NCI-H146 (cell line): ENCODE measurements at regions not wholly inside any gene's neighbourhood (a gene's known extent, or its start where the extent isn't known, plus 50 kb on each side); places are given as distances from the start of the nearest gene placed in this dataset.

Source experiments
- DNase-seq: peaks from one replicate; lab custom pipeline; 2025; lab: John Stamatoyannopoulos, UW

DNA sequence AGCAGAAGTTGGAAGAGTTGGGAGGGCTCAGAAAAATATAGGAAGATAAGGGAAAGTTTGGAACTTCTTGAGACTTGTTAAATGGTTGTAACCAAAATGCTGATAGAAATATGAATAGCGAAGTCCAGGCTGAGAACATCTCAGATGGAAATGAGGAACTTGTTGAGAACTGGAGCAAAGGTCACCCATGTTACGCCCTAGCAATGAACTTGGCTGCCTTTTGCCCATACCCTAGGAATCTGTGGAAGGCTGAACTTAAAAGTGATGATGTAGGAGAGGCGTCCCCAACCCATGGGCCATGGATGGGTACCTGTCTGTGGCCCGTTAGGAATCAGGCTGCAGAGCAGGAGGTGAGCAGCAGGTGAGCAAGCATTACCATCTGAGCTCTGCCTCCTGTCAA, 347.8 kb downstream of the ARL4A start:
- DNase-seq = no peak

DNA sequence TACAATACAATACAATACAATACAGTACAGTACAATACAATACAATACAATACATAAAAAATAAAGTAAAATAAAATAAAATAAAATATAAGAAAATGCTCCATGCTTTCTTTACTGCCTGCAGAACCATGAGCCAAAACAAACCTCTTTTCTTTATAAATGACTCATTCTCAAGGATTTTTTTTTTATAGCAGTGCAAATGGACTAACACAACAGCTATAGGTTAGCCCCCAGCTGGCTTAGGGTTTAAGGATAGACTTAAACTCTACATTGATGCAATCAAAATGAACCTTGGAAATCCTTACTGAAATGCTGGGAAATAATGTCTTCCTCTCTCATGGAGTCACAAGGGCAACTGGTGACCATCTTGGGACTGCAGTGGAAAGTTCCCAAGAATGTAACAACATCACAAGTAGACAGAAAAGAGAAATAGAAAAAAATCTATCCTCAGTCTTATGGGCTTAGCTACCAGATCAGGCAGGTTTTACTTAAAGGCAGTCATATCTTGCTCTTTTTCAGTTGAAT, 348.9 kb downstream of the ARL4A start:
- DNase-seq = no peak

DNA sequence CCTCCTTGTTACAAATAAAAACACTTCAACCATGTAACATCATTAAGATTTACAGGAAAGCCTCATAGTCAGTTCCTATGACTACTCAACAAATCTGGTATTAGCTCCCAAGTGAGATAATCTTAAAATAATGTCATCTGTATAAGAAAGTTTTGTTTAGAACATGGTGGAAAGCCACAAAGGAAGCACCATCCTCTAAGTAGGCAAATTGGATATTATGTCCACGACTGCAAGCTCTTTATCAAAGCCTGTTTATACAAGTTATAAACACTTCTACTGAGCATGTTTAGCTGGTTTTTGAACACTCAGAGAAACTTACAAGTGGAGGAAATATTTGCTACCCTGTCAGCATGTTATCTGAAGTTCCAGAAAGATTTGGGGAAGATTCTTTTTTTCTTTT, 349.8 kb downstream of the ARL4A start:
- DNase-seq = no peak

DNA sequence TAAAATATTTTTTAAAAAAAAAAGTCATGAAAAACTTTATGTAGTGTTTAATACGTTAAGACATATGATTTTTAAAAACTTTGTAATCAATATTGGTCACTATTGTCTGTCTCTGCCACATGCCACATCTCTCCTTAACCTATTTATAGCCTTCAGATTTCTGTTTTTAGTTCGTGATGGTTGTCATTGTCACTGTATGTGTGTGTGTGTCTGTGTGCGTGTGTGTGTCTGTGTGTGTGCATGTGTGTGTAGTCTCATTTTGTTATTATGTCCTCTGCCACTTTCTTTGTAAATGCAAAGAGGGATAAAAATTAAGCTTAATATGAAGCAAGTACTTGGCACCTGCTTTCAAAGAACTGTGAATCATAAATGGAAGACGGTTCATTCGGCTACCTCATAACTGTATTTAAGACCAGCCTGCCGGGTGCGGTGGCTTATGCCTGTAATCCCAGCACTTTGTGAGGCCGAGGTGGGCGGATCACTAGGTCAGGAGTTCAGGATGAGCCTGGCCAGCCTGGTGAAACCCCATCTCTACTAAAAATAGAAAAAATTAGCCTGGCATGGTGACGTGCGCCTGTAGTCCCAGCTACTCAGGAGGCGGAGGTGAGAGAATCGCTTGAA, 354.0 kb downstream of the ARL4A start:
- no peak for DNase-seq

DNA sequence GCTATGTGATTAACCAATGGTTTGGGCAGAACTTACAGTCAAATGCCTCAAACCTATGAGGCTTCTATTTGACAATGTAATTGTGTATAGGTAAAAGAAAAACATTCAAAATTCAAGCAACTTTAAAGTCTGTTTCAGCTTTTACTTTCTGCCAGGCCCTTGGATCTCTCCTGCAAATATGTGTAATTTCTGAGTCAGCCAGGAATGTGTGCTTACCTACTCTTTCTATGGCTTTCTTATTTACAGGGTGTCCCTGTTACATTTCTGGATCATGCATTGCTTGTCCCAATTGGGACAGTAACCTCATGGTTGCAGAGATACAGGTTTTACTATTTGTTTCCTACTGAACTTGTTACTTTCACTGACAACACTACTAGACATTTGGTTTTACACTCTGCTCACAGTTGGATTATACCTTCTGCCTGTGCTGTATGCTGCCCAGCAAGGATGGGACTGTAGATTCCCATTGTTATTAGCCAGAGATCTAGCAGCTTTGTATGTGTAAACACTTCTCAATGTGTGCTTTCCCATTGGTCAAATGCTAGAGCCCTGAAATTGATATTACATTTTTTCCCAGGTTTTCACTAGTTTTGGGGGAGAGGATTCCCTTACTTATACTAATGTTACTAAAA, 355.3 kb downstream of the ARL4A start:
- no peak for DNase-seq

DNA sequence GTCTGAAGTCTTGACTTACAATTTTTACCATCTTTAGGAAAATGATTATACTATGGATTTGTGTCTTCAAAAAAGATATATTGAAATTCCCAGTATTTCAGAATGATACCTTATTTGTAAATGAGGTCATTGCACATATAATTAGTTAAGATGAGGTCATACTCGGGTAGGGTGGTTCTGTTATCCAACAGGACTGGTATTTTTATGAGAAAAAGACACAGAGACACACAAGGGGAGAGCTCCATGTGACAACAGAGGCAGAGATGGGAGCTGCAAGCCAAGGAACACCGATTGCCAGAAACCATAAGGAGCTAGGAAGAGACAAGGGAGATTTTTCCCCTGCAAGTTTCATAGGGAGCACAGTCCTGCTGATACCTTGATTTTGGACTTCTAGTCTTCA, 356.9 kb downstream of the ARL4A start:
- DNase-seq = no peak

DNA sequence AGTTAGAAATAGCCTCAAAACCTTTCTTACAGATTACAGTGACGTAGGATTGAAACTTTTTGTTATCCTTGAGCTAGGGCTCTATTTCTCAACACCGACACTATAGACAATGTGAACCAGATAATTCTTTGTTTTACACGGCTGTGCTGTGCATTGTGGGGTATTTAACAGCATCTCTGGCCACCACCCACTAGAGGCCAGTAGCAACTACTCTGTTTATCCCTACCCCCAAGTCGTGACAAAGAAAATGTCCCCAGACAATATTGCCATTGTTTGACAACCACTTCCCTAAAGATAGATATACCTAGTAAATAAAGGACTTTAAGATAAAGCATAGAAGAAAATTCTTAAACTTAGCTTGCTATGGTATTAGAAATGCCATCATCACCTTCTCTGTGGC, 359.6 kb downstream of the ARL4A start:
- no peak for DNase-seq

DNA sequence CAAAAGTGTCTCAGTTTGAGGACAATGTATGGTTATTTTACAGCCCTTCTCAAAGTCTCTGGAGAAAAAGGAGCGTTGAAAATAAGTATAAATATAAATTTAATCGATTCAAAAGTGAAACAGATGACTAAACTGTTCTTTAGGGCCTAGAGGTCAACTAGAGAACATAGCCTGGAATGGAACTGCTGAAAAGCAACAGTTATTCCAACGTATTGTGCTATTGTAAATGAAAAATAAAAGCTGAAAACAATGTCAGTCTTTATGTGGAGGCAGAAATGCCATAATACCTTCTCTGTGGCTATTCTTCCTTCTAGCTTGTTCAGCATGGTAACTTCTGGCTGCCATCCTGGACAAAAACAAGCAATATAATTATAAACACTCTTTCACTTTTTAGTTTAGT, 362.5 kb downstream of the ARL4A start:
- no peak for DNase-seq

DNA sequence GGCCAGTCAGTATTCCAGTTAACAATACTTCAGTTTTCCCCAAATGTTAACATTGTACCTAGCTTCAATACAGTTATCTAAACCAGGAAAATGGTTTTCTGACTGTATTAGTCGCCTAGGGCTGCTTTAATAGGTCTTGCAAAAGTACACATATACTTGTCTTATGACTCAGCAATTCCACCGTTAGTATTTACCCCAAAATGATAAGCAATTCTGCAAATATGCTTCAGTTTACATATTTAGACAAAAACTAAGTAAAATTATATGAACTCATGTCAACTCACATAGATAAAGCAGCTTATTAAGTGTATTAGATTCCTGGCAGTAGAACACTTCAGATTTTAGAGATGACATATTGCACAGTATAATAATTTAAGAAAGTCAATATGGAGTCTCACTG, 363.3 kb downstream of the ARL4A start:
- DNase-seq = no peak

DNA sequence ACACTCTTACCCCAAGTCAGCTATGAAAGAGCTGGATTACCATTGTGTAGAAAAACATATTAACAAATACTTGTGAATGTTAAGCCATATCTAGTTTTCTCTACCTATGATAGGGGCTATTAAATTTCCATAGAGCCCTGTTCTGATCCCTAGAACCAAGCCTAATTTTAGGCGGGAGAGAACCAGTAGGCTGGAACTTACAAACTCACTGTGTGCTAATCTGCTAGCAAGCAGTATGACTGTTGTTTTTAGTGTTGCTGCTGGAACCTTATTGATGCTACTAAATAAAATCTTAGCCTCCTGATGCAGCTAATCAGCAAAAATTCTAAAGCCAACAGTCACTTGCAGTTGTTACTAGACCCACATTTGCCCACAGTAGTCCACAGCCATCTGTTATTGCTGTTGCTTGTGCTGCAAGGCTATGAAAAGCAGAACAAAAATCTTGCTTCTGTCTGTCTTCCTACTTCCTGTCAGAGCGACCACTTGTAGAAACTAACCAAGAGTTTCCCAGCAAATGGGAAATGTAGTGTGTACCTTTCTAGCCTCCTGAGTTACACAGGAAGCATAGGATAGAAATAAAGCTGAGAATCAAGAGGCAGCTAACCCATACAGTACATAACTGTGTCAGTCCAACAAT, 368.4 kb downstream of the ARL4A start:
- no peak for DNase-seq

DNA sequence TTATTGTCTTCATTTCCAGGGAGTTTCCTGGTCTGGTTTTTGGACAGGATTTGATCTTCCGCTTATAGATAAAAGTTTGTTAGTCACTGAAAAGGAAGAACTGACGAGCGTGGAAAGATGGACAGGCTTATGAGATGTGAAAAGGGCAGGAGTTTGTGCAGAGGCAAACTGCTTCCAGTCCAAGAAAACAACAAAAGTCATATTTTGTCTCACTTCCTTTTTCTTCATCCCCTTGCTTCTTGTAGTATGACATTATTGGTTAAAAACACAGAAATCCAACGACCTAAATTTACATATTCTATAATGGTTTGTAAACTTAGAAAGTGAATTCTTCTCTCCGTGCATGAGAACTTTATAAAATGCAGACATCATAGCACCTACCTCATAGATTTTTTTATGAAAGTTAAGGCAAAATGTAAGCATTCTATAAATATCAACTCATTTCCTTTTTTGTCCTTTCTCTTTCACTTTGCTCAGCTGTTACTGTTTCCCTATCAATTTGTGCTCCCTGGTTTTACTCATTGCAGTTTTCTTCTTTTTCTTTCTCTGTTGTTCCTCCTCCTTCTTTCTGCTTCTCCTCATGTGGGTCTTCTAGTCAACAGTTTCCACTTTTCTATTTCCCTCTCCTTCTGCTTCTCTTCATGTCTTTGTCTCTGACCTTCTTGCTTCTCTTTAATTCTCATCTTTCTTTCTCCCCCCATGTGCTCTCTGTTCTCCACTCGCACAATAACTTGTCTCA, 370.2 kb downstream of the ARL4A start:
- DNase-seq = no peak

DNA sequence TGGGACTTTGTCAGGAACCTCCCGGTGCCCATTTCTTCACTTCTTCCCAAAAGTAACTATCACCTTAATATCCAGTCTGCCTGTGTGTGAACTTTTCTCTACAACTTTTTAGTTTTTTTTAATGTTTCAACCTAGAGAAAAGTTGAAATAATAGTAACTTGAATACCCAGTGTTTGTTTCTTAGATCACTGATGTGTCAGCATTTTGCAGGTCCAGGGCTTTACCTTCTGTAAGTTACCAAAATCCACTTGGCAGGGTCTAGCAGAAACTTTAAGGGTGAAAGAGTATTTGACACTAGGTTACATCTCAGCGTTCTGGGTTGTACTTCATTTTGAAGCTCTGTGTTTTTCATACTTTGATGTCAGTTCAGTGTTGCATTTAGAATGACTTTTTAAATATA, 372.7 kb downstream of the ARL4A start:
- no peak for DNase-seq

DNA sequence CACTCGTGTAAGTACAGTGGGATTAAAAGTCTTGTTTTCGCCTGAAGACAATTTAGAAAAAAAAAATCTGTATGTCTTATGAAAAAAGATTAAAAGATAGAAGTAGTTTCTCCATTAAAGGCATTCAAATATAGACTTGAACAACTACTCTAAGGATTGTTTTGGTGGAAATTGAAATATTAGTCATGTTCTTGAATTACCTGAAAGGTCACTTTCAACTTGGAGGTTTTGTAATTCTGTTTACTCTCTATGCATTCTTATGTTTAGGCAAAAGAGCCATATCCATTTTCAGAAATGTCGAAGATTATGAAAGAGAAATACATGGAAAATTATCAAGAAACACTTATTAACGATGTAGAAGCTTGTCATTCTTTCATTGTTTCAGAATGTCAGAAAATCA, 373.7 kb downstream of the ARL4A start:
- DNase-seq = no peak

DNA sequence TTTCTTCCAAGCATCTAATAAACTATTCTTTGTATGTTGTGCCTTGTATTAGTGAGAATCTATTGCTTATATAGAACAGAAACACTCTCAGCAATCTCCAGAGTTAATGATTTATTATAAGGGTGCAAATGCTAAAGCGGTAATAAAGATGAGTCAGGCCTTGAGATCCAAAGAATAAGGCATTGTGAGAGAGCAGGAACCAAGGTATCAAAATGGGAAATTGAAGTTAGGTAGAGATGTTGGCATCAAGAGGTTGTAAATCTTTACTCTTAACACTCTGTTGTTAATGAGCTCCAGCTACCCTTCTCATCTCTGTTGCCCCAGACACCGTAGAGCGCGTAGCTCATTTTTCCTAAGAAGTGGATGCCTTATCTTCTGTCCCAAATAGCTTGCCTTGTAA, 375.2 kb downstream of the ARL4A start:
- DNase-seq = no peak

DNA sequence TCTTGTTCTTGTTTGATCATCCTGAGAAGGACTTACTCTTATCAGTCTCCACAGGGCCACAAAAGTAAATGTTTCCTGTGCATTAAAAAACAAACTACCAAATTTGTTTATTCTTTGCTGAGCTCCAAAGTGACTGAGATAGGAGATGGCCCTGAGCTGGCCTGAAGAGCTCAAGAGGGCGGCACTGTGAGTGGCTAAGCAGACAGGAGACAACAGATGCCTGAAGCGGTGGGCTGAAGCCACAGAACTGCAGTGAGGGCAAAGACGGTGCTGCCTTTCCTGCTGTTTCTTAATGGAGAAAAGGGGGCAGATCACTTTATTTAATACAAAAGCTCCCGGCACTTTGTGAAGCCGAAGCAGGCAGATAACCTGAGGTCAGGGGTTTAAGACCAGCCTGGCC, 379.6 kb downstream of the ARL4A start:
- peak; percentile 0 for DNase-seq

DNA sequence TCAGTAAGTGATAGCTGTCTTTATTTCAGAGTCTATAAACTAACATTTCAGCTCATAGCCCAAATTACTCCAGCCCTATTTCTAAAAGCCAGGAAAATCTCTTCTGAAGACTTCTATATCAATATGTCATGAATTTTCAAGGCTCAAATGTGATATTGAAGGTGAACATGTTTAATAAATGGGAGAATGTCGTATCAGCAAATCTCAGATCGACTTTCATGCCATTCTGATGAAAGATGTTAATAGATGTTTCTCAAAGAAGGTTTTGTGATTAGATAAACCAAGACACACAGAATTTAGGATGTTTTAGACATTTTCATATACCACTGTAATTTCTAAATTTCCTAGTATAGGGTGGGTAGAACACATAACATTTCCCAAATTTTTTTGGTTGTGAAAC, 380.6 kb downstream of the ARL4A start:
- DNase-seq = no peak

DNA sequence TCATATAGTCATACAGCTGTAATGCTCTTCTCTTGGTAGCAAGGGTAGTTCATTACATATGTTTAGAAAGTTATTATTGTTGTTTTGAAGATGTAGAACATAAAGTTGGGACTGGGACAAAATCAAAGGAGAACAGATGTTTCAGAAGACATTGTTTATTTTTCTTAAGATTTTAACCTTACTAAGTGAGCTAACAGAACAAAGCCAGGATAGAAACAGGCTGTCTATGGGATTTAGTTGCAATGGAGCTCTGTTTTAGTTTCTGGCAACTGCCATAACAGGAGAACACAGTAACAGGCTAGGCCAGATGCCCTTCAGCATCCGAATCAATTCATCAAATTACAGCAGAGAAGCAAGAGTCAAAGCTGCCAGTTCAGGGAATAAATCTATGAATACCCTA, 382.4 kb downstream of the ARL4A start:
- DNase-seq = no peak

DNA sequence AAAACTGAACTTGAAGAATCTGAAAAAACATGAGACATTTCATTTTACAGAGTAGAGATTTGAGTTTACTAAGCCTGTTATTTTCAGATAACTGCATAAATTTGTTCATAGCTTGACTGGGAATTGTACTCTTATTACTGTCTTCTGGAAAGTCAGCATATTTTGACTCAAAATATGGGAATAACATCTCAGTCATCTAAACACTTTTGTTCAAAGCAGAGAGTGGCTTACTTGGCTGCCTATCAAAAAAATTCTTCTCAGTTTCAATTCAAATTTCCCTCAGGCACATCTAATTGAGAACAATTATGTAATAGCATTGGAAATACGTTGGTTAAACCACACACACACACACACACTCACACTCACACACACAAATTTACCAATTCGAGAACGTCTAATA, 384.6 kb downstream of the ARL4A start:
- peak; percentile 2 for DNase-seq

DNA sequence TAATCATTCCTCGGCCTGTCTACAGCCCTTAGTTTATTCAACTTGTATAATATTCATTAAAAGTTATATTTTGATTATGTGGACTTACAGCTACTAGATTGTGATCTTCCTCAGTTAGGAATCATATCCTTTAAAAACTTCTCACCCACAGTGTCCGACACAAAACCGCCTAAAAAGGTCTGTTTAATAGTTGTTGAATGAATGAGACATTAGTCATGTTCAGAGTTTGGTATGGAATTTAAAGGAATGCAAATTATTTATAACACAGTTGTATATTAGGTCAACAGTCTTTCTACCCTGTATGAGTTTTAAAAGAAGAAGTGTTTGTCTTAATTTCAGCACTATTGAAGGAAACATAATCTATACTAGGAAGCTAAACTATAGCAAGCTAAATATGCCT, 390.0 kb downstream of the ARL4A start:
- DNase-seq = no peak

DNA sequence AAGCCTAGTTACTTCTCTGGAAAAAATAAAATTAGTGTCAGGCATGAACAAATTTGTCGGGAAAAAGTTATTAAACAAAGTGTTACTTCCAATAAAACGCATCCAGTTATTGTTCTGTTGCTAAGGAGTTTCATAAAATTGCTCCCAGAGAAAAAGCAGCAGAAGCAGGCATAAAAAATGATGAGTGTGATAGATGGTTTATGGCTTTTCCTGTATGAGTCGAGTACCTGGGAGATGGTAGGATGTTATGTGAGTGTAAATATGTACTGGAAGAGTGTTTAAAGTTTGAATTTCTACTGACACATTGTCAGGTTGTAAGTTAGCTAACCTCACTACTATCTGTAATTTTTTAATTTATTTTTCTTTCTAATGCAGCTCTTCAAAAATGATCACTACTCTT, 390.7 kb downstream of the ARL4A start:
- no peak for DNase-seq

DNA sequence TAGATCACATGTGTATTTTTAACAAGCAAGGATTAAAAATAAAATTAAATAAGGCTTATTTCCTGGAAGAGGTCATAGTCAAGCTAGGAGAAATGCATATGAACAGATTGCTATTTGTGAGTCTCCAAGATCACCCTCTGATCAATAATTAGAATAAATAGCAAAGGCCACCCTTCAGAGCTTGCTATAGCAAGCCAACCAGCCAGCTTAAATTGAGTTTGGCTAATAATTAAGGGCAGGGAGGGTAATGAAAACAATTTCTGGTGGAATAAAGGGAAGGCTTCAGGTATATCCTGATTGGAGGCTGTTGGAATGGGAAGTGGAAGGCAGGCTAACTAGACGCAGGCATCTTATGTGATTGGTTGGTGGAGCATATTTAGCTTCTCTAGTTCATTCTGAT, 403.5 kb downstream of the ARL4A start:
- DNase-seq = no peak

DNA sequence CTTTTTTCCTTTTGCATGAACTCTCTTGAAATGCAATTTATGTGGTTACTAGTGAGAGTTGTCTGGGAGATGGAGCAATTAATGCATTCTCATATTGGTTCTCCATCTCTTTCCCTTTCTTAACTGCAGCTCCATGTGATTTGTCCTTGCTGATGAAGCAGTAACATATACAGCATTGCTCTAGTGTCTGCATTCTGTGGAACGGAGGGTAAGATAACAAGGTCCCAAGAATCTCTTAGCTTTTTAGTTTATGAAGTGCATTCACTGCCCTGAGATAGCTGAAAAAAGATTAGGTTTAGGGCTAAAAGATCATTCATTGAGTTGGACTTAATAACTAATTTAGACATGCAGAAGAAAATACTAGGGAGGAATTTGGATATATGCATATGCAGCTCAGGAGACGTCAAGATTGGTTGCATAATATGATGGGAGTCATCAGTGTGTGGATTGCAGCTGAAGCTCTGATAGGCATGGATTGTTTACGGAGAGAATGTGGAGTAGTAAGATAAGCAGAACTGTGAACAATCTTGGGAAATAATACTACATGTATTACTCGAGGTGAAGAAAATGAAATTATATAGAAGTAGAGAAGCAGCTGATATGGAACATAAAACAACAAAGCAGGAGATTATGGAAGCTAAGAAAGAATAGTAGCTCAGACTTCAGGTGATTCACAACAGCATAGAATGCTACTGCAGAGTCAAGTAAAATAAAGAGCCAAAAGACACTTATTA, 404.7 kb downstream of the ARL4A start:
- no peak for DNase-seq

DNA sequence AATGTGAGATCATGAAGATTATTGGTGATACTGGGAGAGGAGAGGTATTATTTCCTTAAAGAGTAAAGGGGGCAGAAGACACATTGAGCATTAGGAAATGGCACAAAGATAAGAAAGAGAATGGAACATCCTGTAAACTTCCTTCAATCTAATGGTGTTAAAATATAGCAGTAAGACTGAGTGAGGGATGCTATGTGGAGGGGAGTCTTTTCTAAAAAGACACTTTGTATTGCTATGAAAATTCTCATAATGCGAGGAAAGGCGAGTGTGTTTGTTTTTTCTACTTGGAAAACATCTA, 405.2 kb downstream of the ARL4A start:
- DNase-seq = no peak
